Activated CD4-positive, CD25-positive, alpha-beta regulatory T cell (primary cell): ENCODE measurements at regions not wholly inside any gene's neighbourhood (a gene's known extent, or its start where the extent isn't known, plus 50 kb on each side); places are given as distances from the start of the nearest gene placed in this dataset.

ENCODE experiments used
- DNase-seq, 4 experiments: peaks; one replicate each; lab custom pipeline; 2025; lab: John Stamatoyannopoulos, UW

DNA sequence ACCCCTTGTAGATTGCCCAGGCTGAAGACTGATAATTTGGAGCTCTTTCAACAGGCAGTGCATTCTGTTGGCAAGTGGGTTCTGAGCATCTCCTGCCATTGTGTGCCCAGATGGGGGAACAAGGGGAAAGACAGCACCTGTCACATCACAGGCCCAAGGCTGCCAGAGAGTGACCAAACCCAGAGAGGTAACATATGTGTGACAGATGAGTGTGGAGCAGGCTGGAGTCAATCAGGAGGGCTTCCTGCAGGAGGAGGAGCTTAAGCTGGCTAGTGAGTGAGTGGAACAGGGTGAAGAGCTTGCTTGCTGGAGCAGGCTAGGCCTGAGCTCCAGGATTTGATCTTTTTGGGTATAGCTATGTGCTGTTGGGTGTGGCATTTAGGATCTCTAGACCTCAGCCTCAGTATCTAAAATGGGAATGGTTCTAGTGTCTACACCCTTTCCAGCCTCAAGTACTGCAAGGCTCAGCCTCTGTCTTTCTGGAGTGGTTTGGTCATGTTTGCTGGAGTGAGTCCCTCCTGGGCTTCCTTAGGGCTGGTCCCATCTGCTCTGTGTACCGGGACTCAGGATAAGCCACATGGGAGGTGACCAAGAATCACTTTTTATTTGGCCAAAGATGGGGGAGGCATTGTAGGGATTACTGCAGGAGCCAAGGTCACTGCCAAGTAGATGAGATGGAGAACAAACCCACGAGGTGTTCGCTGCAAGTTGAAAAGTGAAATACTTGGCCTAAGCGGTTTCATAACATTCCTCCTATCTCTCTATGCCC, 152.4 kb upstream of the TSHZ3 start:
- no peak for DNase-seq

DNA sequence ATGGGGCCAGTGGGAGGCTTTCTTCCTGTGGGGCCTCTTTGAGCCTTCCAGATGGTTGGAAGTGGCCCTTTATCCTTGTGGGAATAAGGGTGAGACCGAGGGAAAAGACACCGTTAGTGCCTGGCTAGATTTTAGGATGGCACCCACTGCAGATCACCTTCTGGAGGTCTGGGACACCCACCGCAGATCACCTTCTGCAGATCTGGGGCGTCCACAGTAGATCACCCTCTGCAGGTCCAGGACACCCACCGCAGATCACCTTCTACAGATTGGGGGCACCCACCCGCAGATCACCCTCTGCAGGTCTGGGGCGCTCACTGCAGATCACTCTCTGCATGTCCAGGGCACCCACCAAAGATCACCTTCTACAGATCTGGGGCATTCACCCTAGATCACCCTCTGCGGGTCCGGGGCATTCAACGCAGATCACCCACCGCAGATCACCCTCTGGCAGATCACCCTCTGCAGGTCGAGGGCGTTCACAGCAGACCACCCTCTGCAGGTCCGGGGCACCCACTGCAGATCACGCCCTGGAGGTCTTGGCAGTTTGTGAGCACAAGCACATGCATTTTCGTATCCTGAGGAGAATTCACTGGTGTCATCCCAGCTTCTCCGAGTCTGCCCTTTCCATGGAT, 153.4 kb upstream of the TSHZ3 start:
- no peak for DNase-seq

DNA sequence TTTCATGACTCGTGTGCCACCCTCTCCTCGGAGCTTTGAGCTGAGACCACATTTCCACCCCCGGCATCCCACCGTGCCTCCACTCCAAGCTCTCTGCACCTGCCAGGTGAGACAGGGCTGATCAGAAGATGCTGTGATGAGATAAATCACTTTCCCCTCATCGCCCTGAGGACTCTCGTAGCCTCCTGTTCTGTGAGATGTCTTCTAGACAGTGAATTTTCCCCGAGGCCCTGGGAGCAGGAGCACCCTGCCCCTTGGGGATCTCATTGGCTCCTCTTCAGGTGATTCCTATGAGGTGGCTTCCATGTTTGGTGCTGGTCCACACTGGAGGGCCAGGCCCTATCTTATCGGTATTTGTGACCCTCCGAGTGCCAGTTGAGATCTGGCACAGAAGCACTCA, 154.0 kb upstream of the TSHZ3 start:
- DNase-seq, result no peak

DNA sequence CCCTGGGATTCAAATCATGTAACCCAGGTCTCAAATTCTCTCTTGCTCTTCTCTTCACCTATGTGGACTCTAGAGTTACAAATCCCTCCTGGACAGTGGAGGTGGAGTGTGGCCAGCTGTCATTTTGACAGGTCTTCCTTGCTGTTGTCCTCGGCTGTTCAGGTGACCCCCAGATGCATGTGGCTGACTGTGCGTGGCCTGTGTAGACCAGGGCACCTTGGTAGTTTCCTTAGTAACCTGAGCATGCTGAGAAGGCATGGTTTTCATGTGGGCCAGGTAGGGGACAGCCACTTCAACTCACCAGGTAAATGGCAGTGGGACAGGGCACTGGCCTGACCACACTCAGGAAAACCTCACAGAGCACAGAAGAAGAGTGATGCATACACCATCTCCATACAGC, 155.0 kb upstream of the TSHZ3 start:
- no peak for DNase-seq

DNA sequence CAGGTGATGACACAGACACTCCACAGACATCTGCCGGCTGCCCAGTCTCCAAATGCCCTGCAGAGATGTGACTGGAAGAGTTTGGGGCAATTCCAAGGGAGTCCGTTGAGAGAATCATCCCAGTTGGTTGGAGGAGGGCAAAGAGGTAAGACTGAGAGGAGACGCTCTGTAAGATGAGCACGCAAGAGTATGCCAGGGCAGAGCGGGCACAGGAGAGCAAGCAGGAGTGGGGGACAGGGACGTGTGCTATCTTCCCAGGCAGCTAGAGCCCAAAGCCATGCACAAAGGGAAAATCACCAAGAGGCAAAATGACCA, 156.3 kb upstream of the TSHZ3 start:
- no peak for DNase-seq

DNA sequence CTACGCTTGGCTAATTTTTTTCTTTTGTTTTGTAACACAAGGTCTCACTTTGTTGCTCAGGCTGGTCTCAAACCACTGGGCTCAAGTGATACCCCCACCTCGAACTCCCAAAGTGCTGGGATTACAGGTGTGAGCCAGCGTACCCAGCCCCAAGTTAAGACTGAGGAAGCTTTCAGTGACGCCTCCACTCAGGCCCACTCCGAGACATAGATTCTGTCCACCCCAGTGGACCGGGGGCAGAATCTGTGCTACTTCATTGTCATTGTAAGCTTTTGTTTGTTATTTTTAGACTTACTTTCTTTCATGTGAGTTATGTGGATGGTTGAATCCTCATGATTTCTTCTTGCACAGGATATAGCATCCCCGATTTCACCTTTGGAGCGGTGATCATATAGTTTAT, 156.9 kb upstream of the TSHZ3 start:
- DNase-seq, result no peak

DNA sequence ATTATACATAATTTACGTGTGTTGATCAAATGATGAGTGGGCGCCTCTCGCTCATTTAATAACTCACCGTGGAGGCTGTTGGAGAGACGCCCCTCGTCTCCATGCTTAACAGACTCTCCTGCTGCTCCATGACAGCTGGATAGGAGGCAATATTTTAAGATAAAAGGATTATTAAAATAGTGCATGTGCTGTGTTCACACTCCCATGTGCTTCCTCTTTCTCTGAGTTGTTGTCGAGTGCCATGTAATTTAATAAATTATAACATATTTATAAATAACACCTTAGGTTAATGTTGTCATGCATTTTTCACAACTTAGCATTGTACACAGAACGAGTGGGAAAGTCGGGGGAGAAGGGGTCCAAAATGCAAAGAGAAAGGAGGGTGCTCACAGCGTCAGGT, 161.4 kb upstream of the TSHZ3 start:
- no peak for DNase-seq

DNA sequence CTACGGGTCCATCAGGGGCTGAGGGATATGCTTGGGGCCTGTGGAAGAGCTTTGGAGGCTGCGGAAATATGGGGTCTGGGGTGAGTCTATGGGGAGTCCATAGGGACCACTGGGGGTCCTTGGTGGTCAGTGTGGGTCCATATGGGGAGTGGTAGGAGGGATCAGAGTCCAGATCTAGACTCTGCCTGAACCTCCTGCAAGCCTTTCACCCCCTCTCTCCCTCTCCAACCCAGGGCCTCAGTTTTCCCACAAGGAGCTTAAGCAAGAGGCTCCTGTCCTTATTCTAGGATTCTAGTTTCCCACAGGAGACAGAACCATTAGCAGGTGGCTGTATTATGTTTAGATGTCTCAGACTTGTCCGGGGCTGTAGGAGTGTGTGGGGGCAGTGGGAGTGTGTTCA, 161.9 kb upstream of the TSHZ3 start:
- DNase-seq, result no peak

DNA sequence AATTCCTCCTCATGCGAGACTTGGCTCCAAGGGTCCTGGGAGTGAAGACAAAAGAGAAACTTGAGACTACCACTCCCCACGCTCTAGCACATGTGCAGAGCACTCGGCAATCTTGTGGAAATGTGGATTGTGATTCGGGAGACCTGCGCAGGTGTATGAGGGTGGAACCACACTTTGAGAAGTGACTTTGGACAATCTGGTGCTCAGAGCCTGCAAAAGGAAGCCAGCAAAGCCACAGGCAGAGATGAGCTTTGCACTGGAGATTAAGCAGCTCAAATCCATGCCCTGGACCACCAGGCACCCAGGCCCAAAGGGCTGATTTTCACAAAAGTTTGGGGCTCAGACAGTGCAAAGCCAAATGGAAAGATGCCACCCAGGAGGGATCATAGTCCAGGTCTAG, 162.5 kb upstream of the TSHZ3 start:
- no peak for DNase-seq

DNA sequence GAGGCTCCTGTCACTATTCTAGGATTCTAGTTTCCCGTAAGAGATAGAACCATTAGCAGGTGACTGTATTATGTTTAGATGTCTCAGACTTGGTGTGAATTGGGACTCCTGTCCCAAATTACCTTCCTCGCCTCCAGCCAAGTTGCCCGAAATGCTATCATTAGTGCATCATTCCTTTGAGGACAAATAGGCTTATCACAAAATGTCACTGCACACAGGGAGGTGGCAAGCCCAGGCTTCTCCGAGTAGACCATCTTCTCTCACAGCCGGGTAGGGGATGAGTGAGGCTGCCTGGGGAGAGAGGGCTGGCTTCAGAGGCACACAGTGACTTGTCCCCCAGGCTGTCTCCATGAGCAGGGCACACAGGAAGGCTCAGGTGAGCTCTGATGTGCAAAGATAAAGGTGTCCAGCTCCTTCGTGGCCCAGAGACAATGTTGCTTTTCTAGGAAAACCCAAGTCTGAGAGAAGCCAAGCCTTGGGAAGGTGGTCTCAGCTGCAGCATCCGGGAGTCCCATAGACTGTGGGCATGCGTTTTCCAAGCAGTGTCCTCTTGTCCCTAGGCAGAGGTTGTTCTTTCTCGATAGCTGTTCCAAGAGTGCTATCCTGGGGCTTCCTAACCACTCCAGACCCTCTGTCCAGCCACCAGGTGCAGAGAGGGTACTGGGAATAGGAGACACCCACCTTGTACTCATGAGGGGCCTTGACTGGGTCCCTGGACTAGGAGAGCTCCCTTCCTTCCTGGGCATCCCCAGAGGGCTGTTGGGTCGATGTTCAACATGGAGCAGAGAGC, 163.1 kb upstream of the TSHZ3 start:
- DNase-seq, result no peak

DNA sequence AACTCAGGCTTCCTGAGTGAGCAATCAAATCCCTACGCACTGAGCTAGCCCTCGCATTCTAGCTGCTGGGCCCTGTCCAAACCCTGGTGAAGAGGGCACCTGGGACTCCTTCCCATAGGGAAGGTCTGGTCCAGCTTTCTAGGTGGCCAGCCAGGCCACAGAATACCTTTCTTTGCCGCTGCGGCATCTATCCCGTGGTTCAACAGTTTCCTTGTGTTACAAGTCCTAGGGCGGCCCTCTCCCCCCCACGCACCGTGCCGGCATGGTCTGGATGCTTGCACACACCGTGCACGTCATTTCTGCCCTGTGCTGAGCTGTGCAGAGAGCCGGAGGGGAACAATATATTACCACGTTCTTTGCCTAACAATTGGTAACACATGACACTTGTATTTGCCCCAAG, 164.6 kb upstream of the TSHZ3 start:
- DNase-seq, result no peak

DNA sequence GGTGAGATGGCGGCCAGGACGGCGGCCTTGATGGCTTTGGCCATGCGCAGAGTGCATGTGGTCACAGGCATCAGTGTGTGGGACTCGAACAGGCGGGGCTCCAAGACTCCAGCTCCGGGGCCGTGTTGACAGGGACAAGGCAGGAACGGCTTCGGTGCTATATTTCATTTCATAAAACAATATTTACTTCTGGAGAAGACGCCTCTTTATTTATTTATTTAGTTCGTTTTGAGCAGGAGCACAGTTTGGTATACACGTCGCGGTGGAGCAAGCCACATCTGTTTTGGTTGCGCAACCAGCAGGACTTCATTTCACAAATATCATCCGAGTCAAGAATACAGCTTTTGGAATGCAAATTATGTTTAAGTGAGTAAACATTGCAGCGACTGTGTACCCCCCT, 166.7 kb upstream of the TSHZ3 start:
- DNase-seq, result no peak

DNA sequence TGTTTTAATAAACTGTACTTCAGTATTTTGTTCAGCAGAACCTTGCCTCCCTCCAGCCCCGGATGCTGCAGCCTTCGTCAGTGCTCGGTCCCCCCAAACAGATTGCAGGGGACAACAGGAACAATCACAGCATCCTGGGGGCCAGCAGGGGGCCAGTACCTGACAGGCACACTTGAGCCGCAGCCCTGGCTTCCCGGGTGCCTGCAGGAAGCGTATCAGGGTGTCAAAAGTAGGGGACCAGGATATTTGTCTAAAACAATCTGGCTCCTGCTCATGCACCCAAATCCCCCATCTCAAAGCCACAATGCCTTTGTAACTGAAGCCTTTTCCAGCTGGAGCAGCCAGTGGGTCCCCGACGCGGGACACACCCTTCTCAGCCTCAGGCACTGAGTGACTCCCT, 167.5 kb upstream of the TSHZ3 start:
- no peak for DNase-seq

DNA sequence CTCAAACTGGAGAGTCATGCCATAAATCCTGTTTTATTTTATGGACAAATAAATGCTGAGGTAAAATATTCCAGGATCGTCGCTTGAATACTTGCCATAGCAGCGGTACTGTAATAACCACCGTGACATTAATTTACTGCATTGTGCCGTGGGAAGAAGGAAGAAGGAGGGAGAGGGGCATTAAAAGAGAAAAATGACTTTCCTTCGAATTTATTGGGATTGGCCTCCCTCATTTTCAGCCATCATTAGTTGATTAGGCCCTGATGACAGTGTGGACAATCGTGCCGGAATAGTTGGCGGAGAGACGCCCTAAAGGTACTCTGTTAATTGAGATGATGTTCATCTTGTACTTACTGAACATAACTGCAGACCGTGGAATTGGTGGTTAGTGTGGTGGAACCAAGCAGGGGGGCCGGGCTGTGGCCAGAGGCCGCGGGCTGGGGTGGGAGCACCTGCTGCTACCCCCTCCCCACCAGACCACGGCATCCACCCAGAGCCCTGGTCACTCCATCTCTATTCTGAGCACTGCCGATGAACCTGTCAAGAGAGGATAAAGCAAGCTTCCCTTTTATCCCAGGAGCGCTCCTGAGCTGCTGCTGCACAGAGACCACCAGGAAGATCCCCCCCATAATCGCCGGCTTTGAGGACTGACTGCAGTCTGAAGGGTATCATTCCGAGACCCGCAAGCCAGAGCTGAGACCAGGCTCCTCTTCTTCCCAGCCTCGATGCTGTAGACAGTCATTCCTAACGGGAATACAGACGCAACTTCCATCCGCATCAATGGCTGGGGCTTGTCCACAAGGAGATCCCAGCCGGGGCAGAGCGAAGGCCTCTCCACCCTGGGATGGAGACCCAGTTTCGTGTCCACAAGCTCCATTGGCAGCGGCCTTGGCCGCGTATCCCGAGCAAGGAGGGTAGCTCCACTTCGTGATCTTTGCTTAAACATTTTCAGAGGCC, 168.3 kb upstream of the TSHZ3 start:
- DNase-seq, result no peak

DNA sequence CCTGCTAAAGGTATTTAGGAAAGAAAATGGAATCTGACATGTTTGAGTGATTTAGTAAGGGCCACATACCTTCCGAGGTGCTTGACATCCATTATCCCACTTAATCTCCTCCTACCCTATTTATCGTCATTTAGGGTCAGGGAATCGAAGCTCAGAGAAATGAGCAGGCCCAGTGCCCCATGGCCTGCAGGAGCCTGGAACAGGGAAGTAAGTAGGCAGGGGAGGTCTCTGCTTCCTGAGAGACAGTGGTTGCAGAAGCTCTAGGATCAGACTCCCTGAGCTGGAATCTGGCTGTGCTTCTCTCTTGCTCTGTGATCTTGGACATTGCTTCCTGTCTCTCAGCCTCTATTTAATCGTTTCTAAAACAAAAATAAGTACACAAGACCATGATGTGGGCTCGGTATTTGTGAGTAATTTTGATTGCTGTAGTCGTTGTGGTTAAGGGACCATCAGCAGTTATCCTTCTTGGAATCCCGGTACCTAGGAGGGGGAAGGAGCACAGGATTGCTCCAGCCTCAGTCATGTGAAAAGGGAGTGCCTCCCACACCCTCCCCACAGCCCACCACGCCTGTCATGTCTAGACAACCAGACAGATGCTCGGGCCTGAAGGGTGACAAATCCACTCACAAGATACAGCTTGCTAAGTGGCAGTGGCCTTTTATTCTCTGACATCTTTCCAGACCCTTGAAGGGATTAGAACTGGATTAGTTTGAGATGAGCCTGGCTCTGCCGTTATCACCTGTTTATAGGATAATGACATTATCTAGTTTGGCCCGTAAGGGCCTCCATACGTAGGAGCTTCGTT, 169.2 kb upstream of the TSHZ3 start:
- no peak for DNase-seq

DNA sequence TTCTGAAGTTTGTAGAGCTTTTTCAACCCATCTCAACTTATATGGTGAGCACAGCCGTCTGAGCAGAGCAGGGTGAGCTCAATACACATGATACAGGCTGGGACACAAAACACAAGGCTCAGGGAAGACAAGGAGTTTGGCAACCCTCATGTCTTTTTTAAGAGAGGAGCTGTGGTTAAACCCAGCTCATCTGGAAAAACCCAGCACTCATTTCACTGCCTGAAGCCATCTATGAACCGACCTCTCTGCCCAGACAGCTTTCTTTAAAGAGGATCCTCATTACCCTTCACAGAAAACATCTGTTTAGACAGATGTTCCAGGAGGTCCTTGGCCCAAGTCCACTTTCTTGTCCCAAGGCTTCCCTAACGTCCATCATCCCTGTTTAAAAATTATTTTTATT, 170.0 kb upstream of the TSHZ3 start:
- DNase-seq, result no peak

DNA sequence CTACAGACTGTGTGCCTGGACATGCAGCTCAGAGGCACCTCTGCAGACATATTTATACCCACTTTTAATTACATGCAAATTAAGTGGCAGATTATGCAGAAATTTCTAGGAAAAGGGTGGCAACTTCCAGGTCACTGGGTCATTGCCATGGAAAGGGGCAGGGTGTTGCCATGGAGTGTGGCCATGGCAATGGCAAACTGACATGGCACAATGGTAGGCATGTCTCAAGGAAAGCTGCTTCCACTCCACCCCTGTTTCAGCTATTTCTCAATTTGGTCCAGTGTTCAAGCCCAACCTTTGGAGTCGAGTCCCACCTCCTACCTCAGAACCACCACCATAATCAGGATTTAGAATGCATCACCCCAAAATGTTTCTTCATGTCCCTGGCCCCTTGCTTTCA, 170.7 kb upstream of the TSHZ3 start:
- no peak for DNase-seq

DNA sequence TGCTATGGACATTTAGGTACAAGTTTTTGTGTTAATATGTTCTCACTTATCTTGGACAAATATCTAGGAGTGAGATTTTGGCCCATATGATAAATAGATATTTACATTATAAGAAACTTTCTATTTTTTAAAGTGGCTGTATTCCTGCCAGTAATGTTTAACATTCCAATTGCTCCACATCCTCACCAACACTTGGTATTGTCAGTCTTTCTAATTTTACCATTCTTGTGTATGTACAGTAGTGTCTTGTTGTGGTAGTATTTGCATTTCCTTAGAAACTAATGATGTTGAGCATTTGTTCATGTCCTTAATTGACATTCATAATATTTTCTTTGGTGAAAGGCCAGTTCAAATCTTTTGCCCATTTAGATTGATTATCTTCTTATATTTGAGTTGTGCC, 171.4 kb upstream of the TSHZ3 start:
- no peak for DNase-seq

DNA sequence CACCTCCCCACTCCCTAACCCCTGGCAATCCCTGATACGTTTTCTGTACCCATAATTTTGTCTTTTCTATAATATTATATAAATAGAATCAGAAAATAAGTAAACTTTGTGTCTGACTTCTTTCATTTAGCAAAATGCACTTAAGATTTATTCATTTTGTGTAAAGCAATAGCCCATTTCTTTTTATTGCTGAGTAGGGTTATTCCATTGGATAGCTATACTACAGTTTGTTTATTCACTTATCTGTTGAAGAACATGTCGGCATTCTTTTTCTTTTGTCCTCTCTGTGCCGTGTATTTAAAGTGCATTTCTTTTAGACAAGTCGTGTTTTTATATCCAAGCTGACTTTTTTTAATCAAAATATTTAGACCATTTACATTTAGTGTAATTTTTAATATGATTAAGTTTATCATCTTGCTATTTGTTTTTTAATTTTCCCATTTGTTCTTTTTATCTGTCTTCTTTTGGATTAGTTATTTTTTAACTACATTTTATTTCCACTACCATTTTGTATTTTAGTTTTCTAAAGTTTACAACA, 176.4 kb upstream of the TSHZ3 start:
- no peak for DNase-seq

DNA sequence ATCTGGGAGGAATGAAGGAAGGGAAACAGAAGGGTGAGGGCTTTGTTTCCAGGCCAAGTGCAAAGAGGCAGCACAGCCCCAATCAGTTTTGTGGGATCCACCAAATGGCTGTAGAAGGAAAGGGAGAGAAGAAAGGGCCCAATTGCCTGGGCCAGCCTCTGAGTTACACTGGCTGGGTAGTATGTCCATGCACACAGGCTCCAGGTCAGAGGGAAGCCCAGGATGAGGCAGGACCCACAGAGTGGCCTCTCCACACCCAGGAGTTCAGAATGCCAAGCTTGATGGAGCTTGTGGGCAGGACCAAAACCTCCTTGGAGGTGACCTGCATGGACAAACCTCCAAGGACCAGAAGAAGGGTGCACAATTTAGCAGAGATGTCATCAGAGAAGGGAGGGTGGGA, 178.2 kb upstream of the TSHZ3 start:
- DNase-seq, result no peak

DNA sequence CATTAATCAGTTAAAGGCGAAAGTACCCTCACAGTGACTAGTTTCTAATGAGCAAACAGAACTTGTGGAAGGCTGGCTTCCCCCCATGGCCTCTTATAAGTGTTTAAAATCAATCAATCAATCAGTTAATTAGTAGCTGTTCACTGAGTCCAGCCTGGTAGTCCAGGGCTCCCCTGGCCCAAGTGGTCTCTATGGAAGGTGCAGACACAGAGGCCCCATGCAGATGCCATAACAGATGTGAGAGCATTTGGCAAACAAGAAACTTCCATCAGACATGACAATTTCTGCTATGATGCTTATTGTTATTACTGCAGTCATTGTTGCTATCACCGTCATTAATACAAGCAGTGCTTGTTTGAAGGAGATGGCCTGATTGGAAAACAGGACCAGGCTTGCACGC, 179.0 kb upstream of the TSHZ3 start:
- no peak for DNase-seq
